HEK293 (cell line): ENCODE measurements at regions not wholly inside any gene's neighbourhood (a gene's known extent, or its start where the extent isn't known, plus 50 kb on each side); places are given as distances from the start of the nearest gene placed in this dataset.
"Not testable (repeated sequence)": the region's sequence is repeated elsewhere in the genome, so short reads cannot be mapped to it uniquely, and the experiment has no call there.

Experiments used
- CTCF ChIP-seq: fragments of 450-650 bp; formaldehyde crosslinking; IDR thresholded peaks from 2 replicates; pipeline ENCODE4 v1.5.1; 2016; ENCODE audit warnings: missing biosample characterization, missing genetic modification characterization
- YY1 ChIP-seq: fragments of 450-650 bp; formaldehyde crosslinking; IDR thresholded peaks from 2 replicates; pipeline ENCODE4 v1.5.1; 2018; ENCODE audit warnings: missing biosample characterization, missing genetic modification characterization
- ZBTB7A ChIP-seq: fragments of 450-650 bp; formaldehyde crosslinking; IDR thresholded peaks from 2 replicates; pipeline ENCODE4 v1.5.1; 2016; ENCODE audit warnings: low read depth, missing biosample characterization, missing genetic modification characterization
- ZNF433 ChIP-seq: fragments of 450-650 bp; formaldehyde crosslinking; IDR thresholded peaks from 2 replicates; pipeline ENCODE4 v1.5.1; 2016; ENCODE audit warnings: missing biosample characterization, missing genetic modification characterization, low read depth
- ZNF449 ChIP-seq: fragments of 450-650 bp; formaldehyde crosslinking; IDR thresholded peaks from 2 replicates; pipeline ENCODE4 v1.5.1; 2017; ENCODE audit warnings: missing biosample characterization, mild to moderate bottlenecking, missing genetic modification characterization, moderate library complexity
- ZNF560 ChIP-seq: fragments of 450-650 bp; formaldehyde crosslinking; IDR thresholded peaks from 2 replicates; pipeline ENCODE4 v1.5.1; 2017; ENCODE audit warnings: missing biosample characterization, missing genetic modification characterization, borderline replicate concordance
- ZNF580 ChIP-seq: fragments of 450-650 bp; formaldehyde crosslinking; IDR thresholded peaks from 2 replicates; pipeline ENCODE4 v1.5.1; 2016; ENCODE audit warnings: missing biosample characterization, missing genetic modification characterization

GRCh38 chr11:70903229-70903628 lies 349.1 kb downstream of the SHANK2 start:
- not testable (repeated sequence) for TF ChIP-seq ZNF449, YY1, ZNF560, ZBTB7A, ZNF580, ZNF433, CTCF (tag by site-specific recombination)
